Tibial artery (tissue), 4 donors: ENCODE measurements at regions not wholly inside any gene's neighbourhood (a gene's known extent, or its start where the extent isn't known, plus 50 kb on each side); places are given as distances from the start of the nearest gene placed in this dataset.

Experiments used
- DNase-seq, 2 donors: peaks; one replicate each; pipeline ENCODE4 v3.0.0-alpha.2; 2019
- H3K27ac ChIP-seq, 2 donors: fragments of 200-600 bp; sonication (generic) in 1 of 2; 1 replicate in 1 of 2; 2 replicates in 1 of 2; pipeline ENCODE4 v1.5.1; 2018 to 2019; ENCODE audit warnings: mild to moderate bottlenecking in 1 of 2
- H3K27me3 ChIP-seq, 2 donors: fragments of 200-600 bp; sonication (generic) in 1 of 2; one replicate each; pipeline versions ENCODE4 v1.5.1 to v1.6.0; 2016 to 2019
- H3K36me3 ChIP-seq, 3 donors: fragments of 200-600 bp; sonication (generic) in 2 of 3; one replicate each; pipeline ENCODE4 v1.5.1; 2016 to 2019; ENCODE audit warnings: mild to moderate bottlenecking in 2 of 3
- H3K4me1 ChIP-seq, 4 donors: fragments of 200-600 bp; sonication (generic) in 2 of 4; 1 replicate in 3 of 4; 2 replicates in 1 of 4; pipeline ENCODE4 v1.5.1; 2016 to 2019
- H3K4me3 ChIP-seq, 2 donors: fragments of 200-600 bp; sonication (generic) in 1 of 2; 1 replicate in 1 of 2; 2 replicates in 1 of 2; pipeline ENCODE4 v1.5.1; 2018 to 2019; ENCODE audit warnings: mild to moderate bottlenecking in 2 of 2
- H3K9me3 ChIP-seq, 3 donors: fragments of 200-600 bp; sonication (generic) in 1 of 3; one replicate each; pipeline ENCODE4 v1.5.1; 2016 to 2019
- CTCF ChIP-seq, 2 experiments: fragments of 200-600 bp in 1 of 2; fragments of 450-650 bp in 1 of 2; IDR thresholded peaks; one replicate each; pipeline ENCODE4 v1.5.1; 2017 to 2019; ENCODE audit warnings: antibody characterized with exemption in 2 of 2, mild to moderate bottlenecking in 1 of 2, moderate library complexity in 1 of 2
- intact Hi-C: fragments of 100-400 bp; cut with DNase I; formaldehyde crosslinking; loops from one replicate; pipeline ENCODE4 v1.15.0; 2023; ENCODE audit warnings: low total_unique reads

- no peaks in the 10 kb centered on the region for H3K4me1 ChIP-seq
- DNase-seq, result no peak
- H3K27me3 ChIP-seq, result no peaks in the 10 kb centered on the region
- intact Hi-C loops, result no loop called here
- TF ChIP-seq CTCF (IDR thresholded peaks at IDR 0.05), result no peak
- no peaks in the 10 kb centered on the region for H3K9me3 ChIP-seq
- H3K4me3 ChIP-seq, result no peak overlapping the region
- no peak overlapping the region for H3K27ac ChIP-seq
- no peaks in the 10 kb centered on the region for H3K36me3 ChIP-seq
These were observed 89.0 kb downstream of the MIS18A start for GRCh38 chr21:32189688-32190483.

- Histone ChIP-seq H3K36me3 (no peaks in the 10 kb centered on the region), H3K9me3 (no peaks in the 10 kb centered on the region), H3K4me1 (no peaks in the 10 kb centered on the region), H3K27me3 (no peaks in the 10 kb centered on the region), H3K27ac (no peak overlapping the region), H3K4me3 (no peak overlapping the region)
- DNase-seq, result no peak
- no peak for TF ChIP-seq CTCF (IDR thresholded peaks at IDR 0.05)
- intact Hi-C loops, result no loop called here
These were observed 92.0 kb downstream of the MIS18A start for GRCh38 chr21:32186804-32187203.

GRCh38 chr21:32185726-32186125, 93.1 kb downstream of the MIS18A start:
- no peak for DNase-seq
- intact Hi-C loops, result no loop called here
- TF ChIP-seq CTCF (IDR thresholded peaks at IDR 0.05), result no peak

GRCh38 chr21:32185103-32185502, 93.7 kb downstream of the MIS18A start:
- no peaks in the 10 kb centered on the region for H3K4me1 ChIP-seq
- intact Hi-C loops, result no loop called here
- no peak for TF ChIP-seq CTCF (IDR thresholded peaks at IDR 0.05)
- H3K4me3 ChIP-seq, result no peak overlapping the region
- no peaks in the 10 kb centered on the region for H3K36me3 ChIP-seq
- H3K27ac ChIP-seq, result no peak overlapping the region
- no peak for DNase-seq
- H3K9me3 ChIP-seq, result no peaks in the 10 kb centered on the region
- no peaks in the 10 kb centered on the region for H3K27me3 ChIP-seq

More at GRCh38 chr21:32185726-32186125, 93.1 kb downstream of the MIS18A start:
- Histone ChIP-seq H3K27ac (no peak overlapping the region), H3K4me3 (no peak overlapping the region), H3K27me3 (no peaks in the 10 kb centered on the region), H3K36me3 (no peaks in the 10 kb centered on the region), H3K4me1 (no peaks in the 10 kb centered on the region), H3K9me3 (no peaks in the 10 kb centered on the region)

GRCh38 chr21:32184485-32184884, 94.4 kb downstream of the MIS18A start:
- intact Hi-C loops, result no loop called here
- Histone ChIP-seq H3K27ac (no peak overlapping the region), H3K4me1 (no peaks in the 10 kb centered on the region), H3K4me3 (no peak overlapping the region), H3K36me3 (no peaks in the 10 kb centered on the region), H3K9me3 (no peaks in the 10 kb centered on the region), H3K27me3 (no peaks in the 10 kb centered on the region)
- no peak for DNase-seq
- no peak for TF ChIP-seq CTCF (IDR thresholded peaks at IDR 0.05)
